Neural progenitor cell (in vitro differentiated cells): ENCODE measurements at regions not wholly inside any gene's neighbourhood (a gene's known extent, or its start where the extent isn't known, plus 50 kb on each side); places are given as distances from the start of the nearest gene placed in this dataset.
"Not testable (repeated sequence)": the region's sequence is repeated elsewhere in the genome, so short reads cannot be mapped to it uniquely, and the experiment has no call there.

Experiments
- DNase-seq: peaks from one replicate; pipeline ENCODE4 v3.0.0-alpha.2; 2016; ENCODE audit warnings: low spot score
- H2AFZ ChIP-seq: fragments of 200-600 bp; sonication (generic); replicated peaks from 2 replicates; pipeline ENCODE4 v1.6.1; 2016; ENCODE audit warnings: antibody characterized with exemption
- H3F3A ChIP-seq: fragments of 200-600 bp; sonication (generic); 2 replicates; pipeline ENCODE4 v1.6.1; 2016; ENCODE audit warnings: antibody characterized with exemption, low read depth
- H3K27ac ChIP-seq: fragments of 200-600 bp; sonication (generic); 2 replicates; pipeline ENCODE4 v1.5.1; 2016; ENCODE audit warnings: mild to moderate bottlenecking
- H3K27me3 ChIP-seq: fragments of 200-600 bp; sonication (generic); 2 replicates; pipeline ENCODE4 v1.6.1; 2016; ENCODE audit warnings: mild to moderate bottlenecking, moderate library complexity
- H3K36me3 ChIP-seq: fragments of 200-600 bp; sonication (generic); 2 replicates; pipeline ENCODE4 v1.5.1; 2016
- H3K4me1 ChIP-seq: fragments of 200-600 bp; sonication (generic); 2 replicates; pipeline ENCODE4 v1.6.1; 2016; ENCODE audit warnings: mixed run types
- H3K4me2 ChIP-seq: fragments of 200-600 bp; sonication (generic); 2 replicates; pipeline ENCODE4 v1.6.1; 2016
- H3K4me3 ChIP-seq: fragments of 200-600 bp; sonication (generic); 2 replicates; pipeline ENCODE4 v1.5.1; 2016
- H3K79me2 ChIP-seq: fragments of 200-600 bp; sonication (generic); 2 replicates; pipeline ENCODE4 v1.6.1; 2016; ENCODE audit warnings: low read depth
- H3K9ac ChIP-seq: fragments of 200-600 bp; sonication (generic); 2 replicates; pipeline ENCODE4 v1.6.1; 2016
- H3K9me3 ChIP-seq: fragments of 200-600 bp; sonication (generic); 2 replicates; pipeline ENCODE4 v1.5.1; 2016; ENCODE audit warnings: low read depth
- H4K20me1 ChIP-seq: fragments of 200-600 bp; sonication (generic); 2 replicates; pipeline ENCODE4 v1.6.1; 2016; ENCODE audit warnings: low read depth
- H3K27ac Mint-ChIP-seq: 3 replicates; pipeline ENCODE4 v1.8.0; 2021; ENCODE audit warnings: mixed read lengths
- H3K27me3 Mint-ChIP-seq: 2 replicates; pipeline ENCODE4 v1.8.0; 2022; ENCODE audit warnings: low read depth, mild to moderate bottlenecking, inconsistent platforms, moderate library complexity, mixed read lengths; ENCODE audit not compliant: insufficient read depth
- H3K36me3 Mint-ChIP-seq: 3 replicates; pipeline ENCODE4 v1.8.0; 2021; ENCODE audit warnings: mixed read lengths
- H3K4me1 Mint-ChIP-seq: 3 replicates; pipeline ENCODE4 v1.8.0; 2021; ENCODE audit warnings: mixed read lengths
- H3K4me3 Mint-ChIP-seq: 3 replicates; pipeline ENCODE4 v1.8.0; 2021; ENCODE audit warnings: mild to moderate bottlenecking, moderate library complexity, mixed read lengths
- H3K9me3 Mint-ChIP-seq: 3 replicates; pipeline ENCODE4 v1.8.0; 2020; ENCODE audit warnings: mixed read lengths
- EZH2 ChIP-seq: fragments of 200-600 bp; sonication (generic); IDR thresholded peaks from 2 replicates; pipeline ENCODE4 v1.6.1; 2017; ENCODE audit warnings: antibody characterized with exemption, mild to moderate bottlenecking, moderate library complexity
- EZH2phosphoT487 ChIP-seq: fragments of 200-600 bp; sonication (generic); IDR thresholded peaks from 2 replicates; pipeline ENCODE4 v1.6.1; 2017; ENCODE audit warnings: antibody characterized with exemption
- TF ChIP-seq, protein P1 (sequence below): fragments of 200-600 bp; sonication (generic); IDR thresholded peaks from 2 replicates; pipeline ENCODE4 v1.5.1; 2017; ENCODE audit warnings: antibody characterized with exemption, mild to moderate bottlenecking

DNA sequence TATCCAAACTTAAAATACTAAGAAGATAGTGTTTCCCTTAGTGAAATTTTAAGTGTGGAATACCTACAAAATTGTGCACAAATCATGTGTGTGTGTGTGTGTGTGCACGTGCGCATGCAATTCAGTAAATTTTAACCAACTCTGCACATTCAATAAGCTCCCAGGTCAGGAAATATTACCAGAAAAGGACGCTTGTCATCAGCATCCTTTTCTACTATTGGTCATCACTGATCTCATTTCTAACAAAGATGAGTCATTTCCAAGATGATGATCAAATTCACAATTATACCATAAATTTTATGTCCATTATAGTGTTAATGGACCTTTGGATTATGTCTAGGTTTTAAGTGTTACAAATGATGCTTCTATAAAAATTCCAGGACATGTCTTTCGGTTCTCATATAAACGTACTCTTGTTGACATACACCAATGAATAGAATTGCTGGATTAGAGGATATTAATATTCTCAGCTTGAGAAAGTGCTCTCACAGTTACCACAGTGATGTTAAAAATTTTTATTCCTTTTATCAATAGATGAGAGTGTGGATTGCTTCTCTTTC lies 560.9 kb upstream of the AGA start:
- no peaks in the 10 kb centered on the region for H3K36me3 Mint-ChIP-seq
- no peaks in the 10 kb centered on the region for H3K9me3 ChIP-seq
- no peak overlapping the region for H2AFZ ChIP-seq
- no peak overlapping the region for H3K4me3 ChIP-seq
- no peaks in the 10 kb centered on the region for H3K4me1 ChIP-seq
- DNase-seq: no peak
- no peak overlapping the region for H3K27ac ChIP-seq
- peaks cover 8% of the 10 kb centered on the region for H3K9me3 Mint-ChIP-seq
- no peak overlapping the region for H3K4me3 Mint-ChIP-seq
- H3K27me3 Mint-ChIP-seq: no peaks in the 10 kb centered on the region
- TF ChIP-seq, protein P1, sequence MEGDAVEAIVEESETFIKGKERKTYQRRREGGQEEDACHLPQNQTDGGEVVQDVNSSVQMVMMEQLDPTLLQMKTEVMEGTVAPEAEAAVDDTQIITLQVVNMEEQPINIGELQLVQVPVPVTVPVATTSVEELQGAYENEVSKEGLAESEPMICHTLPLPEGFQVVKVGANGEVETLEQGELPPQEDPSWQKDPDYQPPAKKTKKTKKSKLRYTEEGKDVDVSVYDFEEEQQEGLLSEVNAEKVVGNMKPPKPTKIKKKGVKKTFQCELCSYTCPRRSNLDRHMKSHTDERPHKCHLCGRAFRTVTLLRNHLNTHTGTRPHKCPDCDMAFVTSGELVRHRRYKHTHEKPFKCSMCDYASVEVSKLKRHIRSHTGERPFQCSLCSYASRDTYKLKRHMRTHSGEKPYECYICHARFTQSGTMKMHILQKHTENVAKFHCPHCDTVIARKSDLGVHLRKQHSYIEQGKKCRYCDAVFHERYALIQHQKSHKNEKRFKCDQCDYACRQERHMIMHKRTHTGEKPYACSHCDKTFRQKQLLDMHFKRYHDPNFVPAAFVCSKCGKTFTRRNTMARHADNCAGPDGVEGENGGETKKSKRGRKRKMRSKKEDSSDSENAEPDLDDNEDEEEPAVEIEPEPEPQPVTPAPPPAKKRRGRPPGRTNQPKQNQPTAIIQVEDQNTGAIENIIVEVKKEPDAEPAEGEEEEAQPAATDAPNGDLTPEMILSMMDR: no peak
- TF ChIP-seq EZH2 (no peak), EZH2phosphoT487 (no peak)
- H3K27ac Mint-ChIP-seq: no peak overlapping the region
- no peaks in the 10 kb centered on the region for H3K79me2 ChIP-seq
- no peaks in the 10 kb centered on the region for H3F3A ChIP-seq
- no peak overlapping the region for H3K4me2 ChIP-seq
- no peaks in the 10 kb centered on the region for H3K27me3 ChIP-seq
- no peak overlapping the region for H3K9ac ChIP-seq
- H3K4me1 Mint-ChIP-seq: no peaks in the 10 kb centered on the region
- H4K20me1 ChIP-seq: no peaks in the 10 kb centered on the region
- no peaks in the 10 kb centered on the region for H3K36me3 ChIP-seq

DNA sequence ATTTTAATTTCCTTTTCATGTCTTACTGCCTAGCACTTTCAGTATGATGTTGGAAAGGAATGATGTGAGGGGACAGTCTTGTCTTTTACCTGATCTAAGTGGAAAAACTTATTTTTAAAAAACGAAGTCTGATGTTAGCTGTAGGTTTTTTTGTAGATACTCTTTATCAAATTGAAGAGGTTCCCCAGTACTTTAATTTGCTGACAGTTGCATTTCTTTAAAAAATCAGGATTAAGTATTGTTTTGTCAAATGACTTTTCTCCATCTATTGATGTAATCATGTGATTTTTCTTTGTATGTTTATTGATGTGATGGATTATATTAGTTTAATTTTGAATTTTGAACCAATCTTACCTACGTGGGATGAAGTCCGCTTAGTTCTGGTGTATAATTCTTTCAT lies 568.4 kb upstream of the AGA start:
- no peak for DNase-seq
- no peaks in the 10 kb centered on the region for H3K27me3 ChIP-seq
- no peaks in the 10 kb centered on the region for H3F3A ChIP-seq
- TF ChIP-seq EZH2 (no peak), EZH2phosphoT487 (no peak)
- TF ChIP-seq, protein P1: no peak
- H3K4me1 Mint-ChIP-seq: no peaks in the 10 kb centered on the region
- no peak overlapping the region for H3K27ac Mint-ChIP-seq
- H3K4me3 ChIP-seq: no peak overlapping the region
- H3K27me3 Mint-ChIP-seq: no peaks in the 10 kb centered on the region
- H3K9ac ChIP-seq: no peak overlapping the region
- H3K9me3 Mint-ChIP-seq: peaks cover 6% of the 10 kb centered on the region
- no peak overlapping the region for H2AFZ ChIP-seq
- H3K4me3 Mint-ChIP-seq: no peak overlapping the region
- H3K4me2 ChIP-seq: no peak overlapping the region
- H3K27ac ChIP-seq: no peak overlapping the region
- no peaks in the 10 kb centered on the region for H3K36me3 Mint-ChIP-seq
- no peaks in the 10 kb centered on the region for H3K9me3 ChIP-seq
- H3K79me2 ChIP-seq: no peaks in the 10 kb centered on the region
- no peaks in the 10 kb centered on the region for H3K4me1 ChIP-seq
- H3K36me3 ChIP-seq: no peaks in the 10 kb centered on the region
- H4K20me1 ChIP-seq: no peaks in the 10 kb centered on the region

- not testable (repeated sequence) for H3K36me3 Mint-ChIP-seq, H3K27ac ChIP-seq, H3K27me3 Mint-ChIP-seq, H4K20me1 ChIP-seq, H3K4me3 ChIP-seq, H3K4me3 Mint-ChIP-seq, H3F3A ChIP-seq, H3K79me2 ChIP-seq, H3K4me1 Mint-ChIP-seq, H3K4me2 ChIP-seq, H3K9me3 ChIP-seq, H2AFZ ChIP-seq, DNase-seq, H3K9ac ChIP-seq, H3K36me3 ChIP-seq, H3K27ac Mint-ChIP-seq, H3K27me3 ChIP-seq, H3K9me3 Mint-ChIP-seq, H3K4me1 ChIP-seq
Observed at GRCh38 chr4:178015046-178015445, 572.8 kb upstream of the AGA start.

DNA sequence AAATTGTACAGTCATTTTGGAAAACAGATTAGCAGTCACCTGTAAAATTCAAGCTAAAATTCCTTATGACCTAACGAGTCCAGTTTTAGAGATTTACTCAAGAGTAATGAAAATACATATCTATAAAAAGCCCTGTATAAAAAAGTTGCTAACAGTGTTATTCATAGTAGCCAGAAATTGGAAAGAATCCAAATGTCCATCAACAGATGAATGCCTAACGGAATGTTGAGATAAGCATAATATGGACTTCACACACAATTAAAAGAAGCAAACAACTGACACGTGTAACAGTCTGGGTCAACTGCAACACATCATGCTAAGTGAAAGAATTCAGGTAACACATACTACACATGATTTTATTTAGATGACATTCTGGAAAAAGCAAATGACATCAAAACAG lies 584.8 kb upstream of the AGA start:
- no peak for DNase-seq
- Histone ChIP-seq H3K27ac (no peak overlapping the region), H3K4me2 (no peak overlapping the region), H3K79me2 (no peaks in the 10 kb centered on the region), H3F3A (no peaks in the 10 kb centered on the region), H3K36me3 (no peaks in the 10 kb centered on the region), H3K4me3 (no peak overlapping the region), H4K20me1 (no peaks in the 10 kb centered on the region), H3K9me3 (no peaks in the 10 kb centered on the region), H3K9ac (no peak overlapping the region), H3K4me1 (no peaks in the 10 kb centered on the region), H2AFZ (no peak overlapping the region), H3K27me3 (no peaks in the 10 kb centered on the region)
- Mint-ChIP-seq H3K27ac (no peak overlapping the region), H3K27me3 (no peaks in the 10 kb centered on the region), H3K4me1 (peaks cover 12% of the 10 kb centered on the region), H3K36me3 (no peaks in the 10 kb centered on the region), H3K4me3 (no peak overlapping the region), H3K9me3 (no peaks in the 10 kb centered on the region)
- TF ChIP-seq EZH2: no peak
- no peak for TF ChIP-seq EZH2phosphoT487
- TF ChIP-seq, protein P1: no peak
